ENCODE measurements at regions not wholly inside any gene's neighbourhood (a gene's known extent, or its start where the extent isn't known, plus 50 kb on each side); places are given as distances from the start of the nearest gene placed in this dataset.

DNA sequence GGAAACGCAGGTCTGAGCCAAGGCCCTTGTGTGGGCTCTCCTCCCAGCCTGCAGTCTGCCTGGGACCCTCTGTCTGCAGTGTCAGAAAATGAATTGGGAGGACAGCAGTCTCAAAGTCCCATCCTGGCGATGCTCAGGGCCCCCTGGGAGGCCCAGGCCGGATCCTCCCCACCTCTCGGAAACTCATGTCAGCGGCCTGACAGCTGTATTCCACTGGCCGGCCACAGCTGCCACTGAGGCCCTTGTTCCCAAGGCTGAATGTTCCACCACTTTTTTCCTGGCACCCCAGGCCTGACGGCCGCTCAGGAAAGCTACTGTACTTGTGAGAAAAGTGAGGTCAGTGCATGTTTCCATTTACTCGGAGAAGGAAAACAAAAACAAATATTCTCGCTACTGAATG, 180.0 kb downstream of the FGF18 start:
- no peaks in the 10 kb centered on the region for H3K79me2 ChIP-seq (ENCODE audit: low read length)
- TF ChIP-seq EZH2phosphoT487 (IDR thresholded peaks at IDR 0.05; ENCODE audit: low read depth) = no peak
- TF ChIP-seq, protein P1, sequence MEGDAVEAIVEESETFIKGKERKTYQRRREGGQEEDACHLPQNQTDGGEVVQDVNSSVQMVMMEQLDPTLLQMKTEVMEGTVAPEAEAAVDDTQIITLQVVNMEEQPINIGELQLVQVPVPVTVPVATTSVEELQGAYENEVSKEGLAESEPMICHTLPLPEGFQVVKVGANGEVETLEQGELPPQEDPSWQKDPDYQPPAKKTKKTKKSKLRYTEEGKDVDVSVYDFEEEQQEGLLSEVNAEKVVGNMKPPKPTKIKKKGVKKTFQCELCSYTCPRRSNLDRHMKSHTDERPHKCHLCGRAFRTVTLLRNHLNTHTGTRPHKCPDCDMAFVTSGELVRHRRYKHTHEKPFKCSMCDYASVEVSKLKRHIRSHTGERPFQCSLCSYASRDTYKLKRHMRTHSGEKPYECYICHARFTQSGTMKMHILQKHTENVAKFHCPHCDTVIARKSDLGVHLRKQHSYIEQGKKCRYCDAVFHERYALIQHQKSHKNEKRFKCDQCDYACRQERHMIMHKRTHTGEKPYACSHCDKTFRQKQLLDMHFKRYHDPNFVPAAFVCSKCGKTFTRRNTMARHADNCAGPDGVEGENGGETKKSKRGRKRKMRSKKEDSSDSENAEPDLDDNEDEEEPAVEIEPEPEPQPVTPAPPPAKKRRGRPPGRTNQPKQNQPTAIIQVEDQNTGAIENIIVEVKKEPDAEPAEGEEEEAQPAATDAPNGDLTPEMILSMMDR (IDR thresholded peaks at IDR 0.05; ENCODE audit: low read depth, low read length) = no peak
- H3K4me1 ChIP-seq (ENCODE audit: low read length) = peaks cover 26% of the 10 kb centered on the region

DNA sequence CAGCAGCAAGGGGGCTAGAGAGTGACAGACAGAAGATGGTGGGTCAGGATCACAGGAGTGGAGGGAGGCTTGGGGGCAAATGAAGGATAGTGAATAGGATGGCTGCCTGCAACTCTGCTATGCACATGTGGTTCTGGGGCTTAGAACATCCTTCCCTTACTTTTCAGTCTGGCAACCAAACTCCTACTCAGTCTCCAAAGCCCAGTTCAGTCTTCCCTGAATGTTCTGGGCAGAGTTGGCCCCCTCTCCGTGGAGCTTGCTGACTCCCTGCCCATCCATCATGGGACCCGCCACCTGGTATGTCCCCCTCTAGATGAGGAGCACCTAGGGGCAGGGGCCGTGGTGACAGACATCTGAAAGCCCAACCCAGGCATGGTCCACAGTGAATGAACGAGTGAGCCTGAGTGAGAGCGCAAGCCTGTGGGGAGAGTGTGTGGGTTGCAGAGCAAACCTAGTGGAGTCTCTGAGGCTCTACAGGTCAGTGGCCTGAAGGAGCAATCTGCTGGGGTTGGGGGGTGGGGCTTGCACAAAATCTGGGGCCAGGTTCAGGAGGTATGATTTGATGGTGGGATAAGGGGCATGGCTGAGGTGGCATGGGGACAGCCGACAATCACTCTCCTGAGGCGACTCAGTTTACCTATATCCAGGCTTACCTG, 180.6 kb downstream of the FGF18 start:
- Histone ChIP-seq H3K4me2 (ENCODE audit: low read length) (peak overlapping the region; percentile 77; the same call in 1 of the 2 replicates), H3K36me3 (replicated peaks; ENCODE audit: low read depth, low read length) (no peaks in the 10 kb centered on the region)
- no peak for TF ChIP-seq EZH2phosphoT487 (IDR thresholded peaks at IDR 0.05; ENCODE audit: low read depth)
- TF ChIP-seq, protein P1 (IDR thresholded peaks at IDR 0.05; ENCODE audit: low read depth, low read length) = no peak

More for the DNA sequence above, 180.0 kb downstream of the FGF18 start:
- Histone ChIP-seq H3K27ac (ENCODE audit: low read length) (no peak overlapping the region), H3K9me3 (ENCODE audit: insufficient read depth, low read length) (no peaks in the 10 kb centered on the region), H4K20me1 (ENCODE audit: insufficient read depth, low read length) (no peaks in the 10 kb centered on the region), H3K4me3 (ENCODE audit: low read length) (no peak overlapping the region), H3K4me2 (ENCODE audit: low read length) (no peak overlapping the region), H3K36me3 (replicated peaks; ENCODE audit: low read depth, low read length) (no peaks in the 10 kb centered on the region), H3K27me3 (ENCODE audit: low read depth, low read length) (peaks cover 26% of the 10 kb centered on the region), H2AFZ (ENCODE audit: low read depth, low read length) (no peak overlapping the region), H3K9ac (ENCODE audit: low read length) (no peak overlapping the region)

DNA sequence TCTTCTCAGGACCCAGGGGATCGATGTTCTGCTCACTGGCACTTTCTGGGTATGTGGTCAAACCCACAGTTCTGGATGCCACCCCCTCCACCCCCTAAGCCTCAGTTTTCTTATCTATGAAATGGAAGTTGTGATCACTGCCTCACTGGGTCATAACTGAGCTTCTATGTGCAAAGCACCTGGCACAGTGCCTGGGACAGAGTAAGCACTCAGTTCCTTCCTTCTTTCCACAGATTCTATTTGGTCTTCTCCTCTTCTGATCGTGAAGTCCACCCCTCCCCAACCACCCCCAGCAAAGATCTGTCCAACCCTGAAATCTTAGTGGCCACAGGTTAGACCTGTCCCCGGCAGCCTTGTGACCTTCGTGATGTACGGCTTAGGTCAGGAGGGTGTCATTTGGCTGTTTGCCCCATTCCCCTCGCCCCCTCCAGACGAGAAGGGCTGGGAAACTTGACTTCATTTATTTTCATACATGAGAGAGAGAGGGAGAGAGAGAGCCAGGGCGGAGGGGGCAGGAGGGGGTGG, 181.4 kb downstream of the FGF18 start:
- Histone ChIP-seq H3K4me1 (ENCODE audit: low read length) (peaks cover 19% of the 10 kb centered on the region), H3K4me3 (ENCODE audit: low read length) (peak overlapping the region; percentile 40), H2AFZ (ENCODE audit: low read depth, low read length) (no peak overlapping the region), H4K20me1 (ENCODE audit: insufficient read depth, low read length) (no peaks in the 10 kb centered on the region), H3K4me2 (ENCODE audit: low read length) (peak overlapping the region; percentile 77), H3K27ac (ENCODE audit: low read length) (no peak overlapping the region), H3K36me3 (replicated peaks; ENCODE audit: low read depth, low read length) (no peaks in the 10 kb centered on the region), H3K9me3 (ENCODE audit: insufficient read depth, low read length) (no peaks in the 10 kb centered on the region), H3K9ac (ENCODE audit: low read length) (no peak overlapping the region), H3K79me2 (ENCODE audit: low read length) (no peaks in the 10 kb centered on the region), H3K27me3 (ENCODE audit: low read depth, low read length) (peaks cover 28% of the 10 kb centered on the region)
- TF ChIP-seq, protein P1 (IDR thresholded peaks at IDR 0.05; ENCODE audit: low read depth, low read length) = no peak
- no peak for TF ChIP-seq EZH2phosphoT487 (IDR thresholded peaks at IDR 0.05; ENCODE audit: low read depth)

More for the DNA sequence above, 180.6 kb downstream of the FGF18 start:
- peaks cover 28% of the 10 kb centered on the region for H3K27me3 ChIP-seq (ENCODE audit: low read depth, low read length)
- H3K9ac ChIP-seq (ENCODE audit: low read length) = no peak overlapping the region
- no peaks in the 10 kb centered on the region for H4K20me1 ChIP-seq (ENCODE audit: insufficient read depth, low read length)
- H3K79me2 ChIP-seq (ENCODE audit: low read length) = no peaks in the 10 kb centered on the region
- H3K4me3 ChIP-seq (ENCODE audit: low read length) = no peak overlapping the region
- H3K9me3 ChIP-seq (ENCODE audit: insufficient read depth, low read length) = no peaks in the 10 kb centered on the region
- no peak overlapping the region for H2AFZ ChIP-seq (ENCODE audit: low read depth, low read length)
- no peak overlapping the region for H3K27ac ChIP-seq (ENCODE audit: low read length)
- peaks cover 26% of the 10 kb centered on the region for H3K4me1 ChIP-seq (ENCODE audit: low read length)

DNA sequence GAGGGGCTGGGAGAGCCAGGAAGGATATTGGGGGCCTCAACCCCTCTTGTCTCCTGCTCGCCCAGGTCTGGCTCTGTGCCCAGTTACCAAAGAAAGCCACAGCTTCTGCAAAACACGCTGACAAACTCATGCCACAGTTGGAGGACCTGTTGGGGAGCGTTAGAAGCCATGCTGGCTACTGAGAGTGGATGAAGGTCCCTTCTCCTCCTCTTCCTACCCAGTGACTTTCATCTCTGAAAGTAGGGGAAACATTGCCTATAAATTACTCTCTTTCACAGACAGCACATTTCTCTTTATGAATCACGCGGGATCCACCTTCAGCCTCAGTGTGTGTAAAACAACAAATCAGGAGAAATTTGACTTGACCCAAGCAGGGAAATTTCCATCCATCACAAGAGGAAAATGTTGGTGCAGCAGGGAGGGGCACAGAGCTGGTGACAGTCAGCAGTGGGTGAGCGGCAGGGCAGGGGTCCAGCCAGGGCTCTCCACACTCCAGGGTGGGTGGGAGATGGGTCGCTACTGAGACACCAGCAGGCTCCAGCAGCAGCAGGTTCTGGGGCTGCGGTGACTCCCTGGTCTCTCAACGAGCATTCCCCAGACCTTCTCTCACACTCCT, 181.9 kb downstream of the FGF18 start:
- Histone ChIP-seq H3K4me1 (ENCODE audit: low read length) (peaks cover 14% of the 10 kb centered on the region), H3K27ac (ENCODE audit: low read length) (no peak overlapping the region), H3K9me3 (ENCODE audit: insufficient read depth, low read length) (no peaks in the 10 kb centered on the region), H3K27me3 (ENCODE audit: low read depth, low read length) (peaks cover 28% of the 10 kb centered on the region), H3K79me2 (ENCODE audit: low read length) (no peaks in the 10 kb centered on the region), H3K36me3 (replicated peaks; ENCODE audit: low read depth, low read length) (no peaks in the 10 kb centered on the region), H3K4me2 (ENCODE audit: low read length) (peak overlapping the region; percentile 77), H3K4me3 (ENCODE audit: low read length) (peak overlapping the region; percentile 30; the same call in 1 of the 2 replicates), H2AFZ (ENCODE audit: low read depth, low read length) (no peak overlapping the region), H3K9ac (ENCODE audit: low read length) (no peak overlapping the region), H4K20me1 (ENCODE audit: insufficient read depth, low read length) (no peaks in the 10 kb centered on the region)
- TF ChIP-seq, protein P1 (IDR thresholded peaks at IDR 0.05; ENCODE audit: low read depth, low read length) = no peak
- no peak for TF ChIP-seq EZH2phosphoT487 (IDR thresholded peaks at IDR 0.05; ENCODE audit: low read depth)
